HG03342 (cell line): ENCODE measurements at regions not wholly inside any gene's neighbourhood (a gene's known extent, or its start where the extent isn't known, plus 50 kb on each side); places are given as distances from the start of the nearest gene placed in this dataset.

Experiments
- ATAC-seq: cut with Tn5 transposase; IDR thresholded peaks from one replicate; pipeline ENCODE4 v1.9.1; 2021; ENCODE audit warnings: mild to moderate bottlenecking, moderate library complexity; ENCODE audit not compliant: unreplicated experiment

GRCh38 chr2:236794176-236794957 lies 224.7 kb downstream of the ACKR3 start:
- ATAC-seq, result no peak

GRCh38 chr2:236795169-236795860 lies 225.7 kb downstream of the ACKR3 start:
- no peak for ATAC-seq

- no peak for ATAC-seq
Observed at GRCh38 chr2:236795861-236796219, 226.2 kb downstream of the ACKR3 start.

- no peak for ATAC-seq
Observed at GRCh38 chr2:236796236-236796635, 226.6 kb downstream of the ACKR3 start.

- ATAC-seq, result no peak
Observed at GRCh38 chr2:236797411-236797810, 227.8 kb downstream of the ACKR3 start.

- no peak for ATAC-seq
Observed at GRCh38 chr2:236798491-236798890, 228.9 kb downstream of the ACKR3 start.

- no peak for ATAC-seq
Observed at GRCh38 chr2:236799391-236800026, 229.9 kb downstream of the ACKR3 start.

- ATAC-seq, result no peak
Observed at GRCh38 chr2:236802862-236803261, 233.2 kb downstream of the ACKR3 start.

GRCh38 chr2:236803621-236804020 lies 234.0 kb downstream of the ACKR3 start:
- ATAC-seq, result no peak

GRCh38 chr2:236805800-236806531 lies 236.3 kb downstream of the ACKR3 start:
- ATAC-seq, result no peak

- ATAC-seq, result no peak
Observed at GRCh38 chr2:236809716-236810115, 240.1 kb downstream of the ACKR3 start.

- no peak for ATAC-seq
Observed at GRCh38 chr2:236811062-236811656, 241.5 kb downstream of the ACKR3 start.

- no peak for ATAC-seq
Observed at GRCh38 chr2:236813766-236814165, 244.1 kb downstream of the ACKR3 start.

- no peak for ATAC-seq
Observed at GRCh38 chr2:236814593-236814992, 245.0 kb downstream of the ACKR3 start.

GRCh38 chr2:236815746-236816145 lies 246.1 kb downstream of the ACKR3 start:
- no peak for ATAC-seq

GRCh38 chr2:236816197-236817170 lies 246.9 kb downstream of the ACKR3 start:
- no peak for ATAC-seq

- ATAC-seq, result no peak
Observed at GRCh38 chr2:236818281-236819045, 248.8 kb downstream of the ACKR3 start.

- no peak for ATAC-seq
Observed at GRCh38 chr2:236819275-236820002, 249.8 kb downstream of the ACKR3 start.
